GM23338 (cell line): ENCODE measurements at regions not wholly inside any gene's neighbourhood (a gene's known extent, or its start where the extent isn't known, plus 50 kb on each side); places are given as distances from the start of the nearest gene placed in this dataset.

Experiments used
- ATAC-seq: fragments of 200-7000 bp; cut with Tn5 transposase; 3 replicates; pipeline ENCODE4 v1.9.1; 2020
- DNase-seq: peaks from one replicate; pipeline ENCODE4 v3.0.0-alpha.2; 2015; ENCODE audit warnings: low spot score
- H2AFZ ChIP-seq: fragments of 200-600 bp; sonication (generic); 2 replicates; pipeline ENCODE4 v1.8.0; 2016; ENCODE audit warnings: antibody characterized with exemption, mild to moderate bottlenecking, moderate library complexity
- H3F3A ChIP-seq: fragments of 200-600 bp; sonication (generic); replicated peaks from 2 replicates; pipeline ENCODE4 v1.8.0; 2017; ENCODE audit warnings: antibody characterized with exemption, mixed run types, low read depth
- H3K27ac ChIP-seq: fragments of 200-600 bp; sonication (generic); 2 replicates; pipeline ENCODE4 v1.6.1; 2016; ENCODE audit warnings: low read depth
- H3K27me3 ChIP-seq: fragments of 200-600 bp; sonication (generic); 2 replicates; pipeline ENCODE4 v1.8.0; 2016; ENCODE audit warnings: mild to moderate bottlenecking, mixed run types, moderate library complexity; ENCODE audit not compliant: insufficient read depth
- H3K36me3 ChIP-seq: fragments of 200-600 bp; sonication (generic); 2 replicates; pipeline ENCODE4 v1.8.0; 2016; ENCODE audit warnings: mild to moderate bottlenecking; ENCODE audit not compliant: insufficient read depth
- H3K4me1 ChIP-seq: fragments of 200-600 bp; sonication (generic); 2 replicates; pipeline ENCODE4 v1.8.0; 2016; ENCODE audit warnings: mild to moderate bottlenecking, moderate library complexity; ENCODE audit not compliant: insufficient read depth
- H3K4me2 ChIP-seq: fragments of 200-600 bp; sonication (generic); 2 replicates; pipeline ENCODE4 v1.7.1; 2017; ENCODE audit warnings: mixed run types
- H3K4me3 ChIP-seq: fragments of 200-600 bp; sonication (generic); 2 replicates; pipeline ENCODE4 v1.6.1; 2016; ENCODE audit warnings: mixed run types
- H3K79me2 ChIP-seq: fragments of 200-600 bp; sonication (generic); replicated peaks from 2 replicates; pipeline ENCODE4 v1.8.0; 2017; ENCODE audit warnings: mild to moderate bottlenecking; ENCODE audit not compliant: insufficient read depth
- H3K9me2 ChIP-seq: fragments of 200-600 bp; sonication (generic); 2 replicates; pipeline ENCODE4 v1.8.0; 2017; ENCODE audit not compliant: insufficient read depth
- H4K20me1 ChIP-seq: fragments of 200-600 bp; sonication (generic); replicated peaks from 2 replicates; pipeline ENCODE4 v1.8.0; 2017; ENCODE audit warnings: mild to moderate bottlenecking; ENCODE audit not compliant: insufficient read depth
- H3K27ac Mint-ChIP-seq: 2 replicates; pipeline ENCODE4 v1.8.0; 2020; ENCODE audit warnings: inconsistent platforms, mild to moderate bottlenecking, moderate library complexity, mixed read lengths
- H3K27me3 Mint-ChIP-seq: 3 replicates; pipeline ENCODE4 v1.8.0; 2022; ENCODE audit warnings: low read depth, mild to moderate bottlenecking, moderate library complexity, mixed read lengths, inconsistent platforms; ENCODE audit not compliant: insufficient read depth, poor library complexity
- H3K36me3 Mint-ChIP-seq: 3 replicates; pipeline ENCODE4 v1.8.0; 2021; ENCODE audit warnings: low read depth, mild to moderate bottlenecking, inconsistent platforms, moderate library complexity, mixed read lengths
- H3K4me1 Mint-ChIP-seq: 3 replicates; pipeline ENCODE4 v1.8.0; 2020; ENCODE audit warnings: mild to moderate bottlenecking, inconsistent platforms, mixed read lengths
- H3K4me3 Mint-ChIP-seq: 3 replicates; pipeline ENCODE4 v1.8.0; 2021; ENCODE audit warnings: moderate library complexity, mild to moderate bottlenecking, inconsistent platforms, mixed read lengths
- H3K9me3 Mint-ChIP-seq: 3 replicates; pipeline ENCODE4 v1.8.0; 2020; ENCODE audit warnings: moderate library complexity, mild to moderate bottlenecking, inconsistent platforms, mixed read lengths
- CREB1 ChIP-seq: fragments of 250-450 bp; sonication (Bioruptor Pico); IDR thresholded peaks from 2 replicates; pipeline ENCODE4 v1.5.0; 2020; ENCODE audit warnings: low read depth, mild to moderate bottlenecking, moderate library complexity
- EZH2 ChIP-seq: fragments of 200-600 bp; sonication (generic); IDR thresholded peaks from one replicate; pipeline ENCODE4 v1.8.0; 2017; ENCODE audit warnings: antibody characterized with exemption, mild to moderate bottlenecking, low read depth; ENCODE audit not compliant: unreplicated experiment
- EZH2phosphoT487 ChIP-seq: fragments of 200-600 bp; sonication (generic); IDR thresholded peaks from one replicate; pipeline ENCODE4 v1.8.1; 2018; ENCODE audit warnings: antibody characterized with exemption; ENCODE audit not compliant: unreplicated experiment
- JUNB ChIP-seq: IDR thresholded peaks from one replicate; pipeline ENCODE4 v1.6.1; 2016; ENCODE audit warnings: antibody characterized with exemption; ENCODE audit not compliant: unreplicated experiment
- NANOG ChIP-seq: IDR thresholded peaks from 2 replicates; pipeline ENCODE4 v1.6.1; 2016; ENCODE audit warnings: antibody characterized with exemption, borderline replicate concordance
- POLR2AphosphoS5 ChIP-seq: IDR thresholded peaks from 2 replicates; pipeline ENCODE4 v1.6.1; 2016; ENCODE audit warnings: antibody characterized with exemption, low read depth
- STAT1 ChIP-seq: IDR thresholded peaks from one replicate; pipeline ENCODE4 v1.6.1; 2016; ENCODE audit warnings: antibody characterized with exemption; ENCODE audit not compliant: unreplicated experiment
- ZNF114 ChIP-seq: fragments of 250-450 bp; sonication (Bioruptor Pico); IDR thresholded peaks from 2 replicates; pipeline ENCODE4 v1.5.0; 2020; ENCODE audit warnings: mild to moderate bottlenecking, moderate library complexity
- ZNF331 ChIP-seq: fragments of 250-450 bp; sonication (Bioruptor Pico); IDR thresholded peaks from 2 replicates; pipeline ENCODE4 v1.5.0; 2020; ENCODE audit warnings: low read depth, mild to moderate bottlenecking, moderate library complexity
- TF ChIP-seq, protein P1 (sequence below): fragments of 250-450 bp; sonication (Bioruptor Pico); IDR thresholded peaks from 2 replicates; pipeline ENCODE4 v1.5.0; 2020; ENCODE audit warnings: mild to moderate bottlenecking, moderate library complexity
- TF ChIP-seq, protein P2 (sequence below), 2 experiments: fragments of 200-600 bp in 1 of 2; sonication (generic) in 1 of 2; conservative IDR thresholded peaks; 2 replicates each; pipeline versions ENCODE4 v1.5.1 to v1.6.1; 2016 to 2017; ENCODE audit warnings: antibody characterized with exemption in 2 of 2, low read depth in 2 of 2, mild to moderate bottlenecking in 2 of 2, moderate library complexity in 1 of 2
- TF ChIP-seq, protein P3 (sequence below): IDR thresholded peaks from 2 replicates; pipeline ENCODE4 v1.6.1; 2016; ENCODE audit warnings: antibody characterized with exemption
- TF ChIP-seq, protein P4 (sequence below): IDR thresholded peaks from one replicate; pipeline ENCODE4 v1.6.1; 2018; ENCODE audit warnings: antibody characterized with exemption; ENCODE audit not compliant: unreplicated experiment

DNA sequence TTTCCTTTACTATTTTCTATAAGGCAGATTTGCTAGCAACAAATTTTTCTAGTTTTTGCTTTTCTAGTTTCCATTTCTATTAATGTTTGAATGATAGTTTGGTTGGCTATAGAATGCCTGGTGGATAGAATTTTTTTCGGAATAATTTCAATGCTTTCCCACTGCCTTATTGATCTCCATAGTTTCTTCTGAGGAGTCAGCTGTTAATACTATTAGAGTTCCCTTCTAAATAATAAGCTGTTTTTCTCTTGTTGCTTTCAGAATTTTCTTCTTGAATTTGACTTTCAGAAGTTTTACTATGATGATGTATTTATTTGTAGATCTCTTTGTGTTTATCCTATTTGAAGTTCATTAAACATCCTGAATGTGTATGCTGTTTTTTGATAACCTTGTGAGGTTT, 91.8 kb downstream of the VSIG4 start:
- no peak for ATAC-seq
- peaks cover 26% of the 10 kb centered on the region for H3K9me3 Mint-ChIP-seq

More for the DNA sequence above, 91.8 kb downstream of the VSIG4 start:
- Histone ChIP-seq H2AFZ (no peak overlapping the region), H3K27ac (no peak overlapping the region), H3F3A (no peaks in the 10 kb centered on the region), H3K4me3 (no peak overlapping the region), H3K36me3 (no peaks in the 10 kb centered on the region), H3K27me3 (no peaks in the 10 kb centered on the region), H3K4me1 (no peaks in the 10 kb centered on the region), H3K9me2 (no peaks in the 10 kb centered on the region), H3K79me2 (no peaks in the 10 kb centered on the region), H3K4me2 (no peak overlapping the region), H4K20me1 (no peaks in the 10 kb centered on the region)
- Mint-ChIP-seq H3K36me3 (no peaks in the 10 kb centered on the region; the same call in 2 of the 3 replicates), H3K27me3 (no peaks in the 10 kb centered on the region), H3K4me1 (no peaks in the 10 kb centered on the region), H3K4me3 (no peak overlapping the region), H3K27ac (no peak overlapping the region)
- TF ChIP-seq NANOG = no peak
- no peak for TF ChIP-seq STAT1
- TF ChIP-seq, protein P1, sequence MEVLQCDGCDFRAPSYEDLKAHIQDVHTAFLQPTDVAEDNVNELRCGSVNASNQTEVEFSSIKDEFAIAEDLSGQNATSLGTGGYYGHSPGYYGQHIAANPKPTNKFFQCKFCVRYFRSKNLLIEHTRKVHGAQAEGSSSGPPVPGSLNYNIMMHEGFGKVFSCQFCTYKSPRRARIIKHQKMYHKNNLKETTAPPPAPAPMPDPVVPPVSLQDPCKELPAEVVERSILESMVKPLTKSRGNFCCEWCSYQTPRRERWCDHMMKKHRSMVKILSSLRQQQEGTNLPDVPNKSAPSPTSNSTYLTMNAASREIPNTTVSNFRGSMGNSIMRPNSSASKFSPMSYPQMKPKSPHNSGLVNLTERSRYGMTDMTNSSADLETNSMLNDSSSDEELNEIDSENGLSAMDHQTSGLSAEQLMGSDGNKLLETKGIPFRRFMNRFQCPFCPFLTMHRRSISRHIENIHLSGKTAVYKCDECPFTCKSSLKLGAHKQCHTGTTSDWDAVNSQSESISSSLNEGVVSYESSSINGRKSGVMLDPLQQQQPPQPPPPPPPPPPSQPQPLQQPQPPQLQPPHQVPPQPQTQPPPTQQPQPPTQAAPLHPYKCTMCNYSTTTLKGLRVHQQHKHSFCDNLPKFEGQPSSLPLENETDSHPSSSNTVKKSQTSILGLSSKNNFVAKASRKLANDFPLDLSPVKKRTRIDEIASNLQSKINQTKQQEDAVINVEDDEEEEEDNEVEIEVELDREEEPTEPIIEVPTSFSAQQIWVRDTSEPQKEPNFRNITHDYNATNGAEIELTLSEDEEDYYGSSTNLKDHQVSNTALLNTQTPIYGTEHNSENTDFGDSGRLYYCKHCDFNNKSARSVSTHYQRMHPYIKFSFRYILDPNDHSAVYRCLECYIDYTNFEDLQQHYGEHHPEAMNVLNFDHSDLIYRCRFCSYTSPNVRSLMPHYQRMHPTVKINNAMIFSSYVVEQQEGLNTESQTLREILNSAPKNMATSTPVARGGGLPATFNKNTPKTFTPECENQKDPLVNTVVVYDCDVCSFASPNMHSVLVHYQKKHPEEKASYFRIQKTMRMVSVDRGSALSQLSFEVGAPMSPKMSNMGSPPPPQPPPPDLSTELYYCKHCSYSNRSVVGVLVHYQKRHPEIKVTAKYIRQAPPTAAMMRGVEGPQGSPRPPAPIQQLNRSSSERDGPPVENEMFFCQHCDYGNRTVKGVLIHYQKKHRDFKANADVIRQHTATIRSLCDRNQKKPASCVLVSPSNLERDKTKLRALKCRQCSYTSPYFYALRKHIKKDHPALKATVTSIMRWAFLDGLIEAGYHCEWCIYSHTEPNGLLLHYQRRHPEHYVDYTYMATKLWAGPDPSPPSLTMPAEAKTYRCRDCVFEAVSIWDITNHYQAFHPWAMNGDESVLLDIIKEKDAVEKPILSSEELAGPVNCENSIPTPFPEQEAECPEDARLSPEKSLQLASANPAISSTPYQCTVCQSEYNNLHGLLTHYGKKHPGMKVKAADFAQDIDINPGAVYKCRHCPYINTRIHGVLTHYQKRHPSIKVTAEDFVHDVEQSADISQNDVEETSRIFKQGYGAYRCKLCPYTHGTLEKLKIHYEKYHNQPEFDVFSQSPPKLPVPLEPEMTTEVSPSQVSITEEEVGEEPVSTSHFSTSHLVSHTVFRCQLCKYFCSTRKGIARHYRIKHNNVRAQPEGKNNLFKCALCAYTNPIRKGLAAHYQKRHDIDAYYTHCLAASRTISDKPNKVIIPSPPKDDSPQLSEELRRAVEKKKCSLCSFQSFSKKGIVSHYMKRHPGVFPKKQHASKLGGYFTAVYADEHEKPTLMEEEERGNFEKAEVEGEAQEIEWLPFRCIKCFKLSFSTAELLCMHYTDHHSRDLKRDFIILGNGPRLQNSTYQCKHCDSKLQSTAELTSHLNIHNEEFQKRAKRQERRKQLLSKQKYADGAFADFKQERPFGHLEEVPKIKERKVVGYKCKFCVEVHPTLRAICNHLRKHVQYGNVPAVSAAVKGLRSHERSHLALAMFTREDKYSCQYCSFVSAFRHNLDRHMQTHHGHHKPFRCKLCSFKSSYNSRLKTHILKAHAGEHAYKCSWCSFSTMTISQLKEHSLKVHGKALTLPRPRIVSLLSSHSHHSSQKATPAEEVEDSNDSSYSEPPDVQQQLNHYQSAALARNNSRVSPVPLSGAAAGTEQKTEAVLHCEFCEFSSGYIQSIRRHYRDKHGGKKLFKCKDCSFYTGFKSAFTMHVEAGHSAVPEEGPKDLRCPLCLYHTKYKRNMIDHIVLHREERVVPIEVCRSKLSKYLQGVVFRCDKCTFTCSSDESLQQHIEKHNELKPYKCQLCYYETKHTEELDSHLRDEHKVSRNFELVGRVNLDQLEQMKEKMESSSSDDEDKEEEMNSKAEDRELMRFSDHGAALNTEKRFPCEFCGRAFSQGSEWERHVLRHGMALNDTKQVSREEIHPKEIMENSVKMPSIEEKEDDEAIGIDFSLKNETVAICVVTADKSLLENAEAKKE (CRISPR knock-in tag) = no peak
- TF ChIP-seq, protein P2, sequence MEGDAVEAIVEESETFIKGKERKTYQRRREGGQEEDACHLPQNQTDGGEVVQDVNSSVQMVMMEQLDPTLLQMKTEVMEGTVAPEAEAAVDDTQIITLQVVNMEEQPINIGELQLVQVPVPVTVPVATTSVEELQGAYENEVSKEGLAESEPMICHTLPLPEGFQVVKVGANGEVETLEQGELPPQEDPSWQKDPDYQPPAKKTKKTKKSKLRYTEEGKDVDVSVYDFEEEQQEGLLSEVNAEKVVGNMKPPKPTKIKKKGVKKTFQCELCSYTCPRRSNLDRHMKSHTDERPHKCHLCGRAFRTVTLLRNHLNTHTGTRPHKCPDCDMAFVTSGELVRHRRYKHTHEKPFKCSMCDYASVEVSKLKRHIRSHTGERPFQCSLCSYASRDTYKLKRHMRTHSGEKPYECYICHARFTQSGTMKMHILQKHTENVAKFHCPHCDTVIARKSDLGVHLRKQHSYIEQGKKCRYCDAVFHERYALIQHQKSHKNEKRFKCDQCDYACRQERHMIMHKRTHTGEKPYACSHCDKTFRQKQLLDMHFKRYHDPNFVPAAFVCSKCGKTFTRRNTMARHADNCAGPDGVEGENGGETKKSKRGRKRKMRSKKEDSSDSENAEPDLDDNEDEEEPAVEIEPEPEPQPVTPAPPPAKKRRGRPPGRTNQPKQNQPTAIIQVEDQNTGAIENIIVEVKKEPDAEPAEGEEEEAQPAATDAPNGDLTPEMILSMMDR (conservative IDR thresholded peaks at IDR 0.05; ENCODE audit: low read depth in 2 of 2) = no peak
- no peak for TF ChIP-seq EZH2phosphoT487
- no peak for TF ChIP-seq ZNF331 (CRISPR knock-in tag)
- no peak for TF ChIP-seq POLR2AphosphoS5
- TF ChIP-seq CREB1 (CRISPR knock-in tag) = no peak
- TF ChIP-seq EZH2 = no peak
- TF ChIP-seq, protein P3, sequence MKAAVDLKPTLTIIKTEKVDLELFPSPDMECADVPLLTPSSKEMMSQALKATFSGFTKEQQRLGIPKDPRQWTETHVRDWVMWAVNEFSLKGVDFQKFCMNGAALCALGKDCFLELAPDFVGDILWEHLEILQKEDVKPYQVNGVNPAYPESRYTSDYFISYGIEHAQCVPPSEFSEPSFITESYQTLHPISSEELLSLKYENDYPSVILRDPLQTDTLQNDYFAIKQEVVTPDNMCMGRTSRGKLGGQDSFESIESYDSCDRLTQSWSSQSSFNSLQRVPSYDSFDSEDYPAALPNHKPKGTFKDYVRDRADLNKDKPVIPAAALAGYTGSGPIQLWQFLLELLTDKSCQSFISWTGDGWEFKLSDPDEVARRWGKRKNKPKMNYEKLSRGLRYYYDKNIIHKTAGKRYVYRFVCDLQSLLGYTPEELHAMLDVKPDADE = no peak
- no peak for TF ChIP-seq JUNB
- TF ChIP-seq, protein P4, sequence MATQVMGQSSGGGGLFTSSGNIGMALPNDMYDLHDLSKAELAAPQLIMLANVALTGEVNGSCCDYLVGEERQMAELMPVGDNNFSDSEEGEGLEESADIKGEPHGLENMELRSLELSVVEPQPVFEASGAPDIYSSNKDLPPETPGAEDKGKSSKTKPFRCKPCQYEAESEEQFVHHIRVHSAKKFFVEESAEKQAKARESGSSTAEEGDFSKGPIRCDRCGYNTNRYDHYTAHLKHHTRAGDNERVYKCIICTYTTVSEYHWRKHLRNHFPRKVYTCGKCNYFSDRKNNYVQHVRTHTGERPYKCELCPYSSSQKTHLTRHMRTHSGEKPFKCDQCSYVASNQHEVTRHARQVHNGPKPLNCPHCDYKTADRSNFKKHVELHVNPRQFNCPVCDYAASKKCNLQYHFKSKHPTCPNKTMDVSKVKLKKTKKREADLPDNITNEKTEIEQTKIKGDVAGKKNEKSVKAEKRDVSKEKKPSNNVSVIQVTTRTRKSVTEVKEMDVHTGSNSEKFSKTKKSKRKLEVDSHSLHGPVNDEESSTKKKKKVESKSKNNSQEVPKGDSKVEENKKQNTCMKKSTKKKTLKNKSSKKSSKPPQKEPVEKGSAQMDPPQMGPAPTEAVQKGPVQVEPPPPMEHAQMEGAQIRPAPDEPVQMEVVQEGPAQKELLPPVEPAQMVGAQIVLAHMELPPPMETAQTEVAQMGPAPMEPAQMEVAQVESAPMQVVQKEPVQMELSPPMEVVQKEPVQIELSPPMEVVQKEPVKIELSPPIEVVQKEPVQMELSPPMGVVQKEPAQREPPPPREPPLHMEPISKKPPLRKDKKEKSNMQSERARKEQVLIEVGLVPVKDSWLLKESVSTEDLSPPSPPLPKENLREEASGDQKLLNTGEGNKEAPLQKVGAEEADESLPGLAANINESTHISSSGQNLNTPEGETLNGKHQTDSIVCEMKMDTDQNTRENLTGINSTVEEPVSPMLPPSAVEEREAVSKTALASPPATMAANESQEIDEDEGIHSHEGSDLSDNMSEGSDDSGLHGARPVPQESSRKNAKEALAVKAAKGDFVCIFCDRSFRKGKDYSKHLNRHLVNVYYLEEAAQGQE = no peak
- TF ChIP-seq ZNF114 (CRISPR knock-in tag) = no peak
- DNase-seq = no peak
